Kidney epithelial cell (primary cell): ENCODE measurements at regions not wholly inside any gene's neighbourhood (a gene's known extent, or its start where the extent isn't known, plus 50 kb on each side); places are given as distances from the start of the nearest gene placed in this dataset.

Experiments
- DNase-seq: peaks from one replicate; pipeline ENCODE4 v3.0.0-alpha.2; 2010; ENCODE audit warnings: low read depth
- H3K27me3 ChIP-seq: 2 replicates; pipeline ENCODE4 v1.6.0; 2011; ENCODE audit warnings: low read length; ENCODE audit not compliant: control insufficient read depth, insufficient read depth
- H3K36me3 ChIP-seq: 2 replicates; pipeline ENCODE4 v1.5.1; 2011; ENCODE audit warnings: low read length; ENCODE audit not compliant: control insufficient read depth, insufficient read depth
- H3K4me3 ChIP-seq: 2 replicates; pipeline ENCODE4 v1.5.1; 2011; ENCODE audit warnings: low read depth, mild to moderate bottlenecking, control low read depth, low read length
- TF ChIP-seq, protein P1 (sequence below): IDR thresholded peaks from 2 replicates; pipeline ENCODE4 v1.5.1; 2011; ENCODE audit warnings: mild to moderate bottlenecking, moderate library complexity, low read length, control low read depth, inconsistent platforms; ENCODE audit not compliant: insufficient read depth, poor library complexity, severe bottlenecking

GRCh38 chrX:125089761-125090445 is 229.8 kb upstream of the TEX13C start:
- TF ChIP-seq, protein P1, sequence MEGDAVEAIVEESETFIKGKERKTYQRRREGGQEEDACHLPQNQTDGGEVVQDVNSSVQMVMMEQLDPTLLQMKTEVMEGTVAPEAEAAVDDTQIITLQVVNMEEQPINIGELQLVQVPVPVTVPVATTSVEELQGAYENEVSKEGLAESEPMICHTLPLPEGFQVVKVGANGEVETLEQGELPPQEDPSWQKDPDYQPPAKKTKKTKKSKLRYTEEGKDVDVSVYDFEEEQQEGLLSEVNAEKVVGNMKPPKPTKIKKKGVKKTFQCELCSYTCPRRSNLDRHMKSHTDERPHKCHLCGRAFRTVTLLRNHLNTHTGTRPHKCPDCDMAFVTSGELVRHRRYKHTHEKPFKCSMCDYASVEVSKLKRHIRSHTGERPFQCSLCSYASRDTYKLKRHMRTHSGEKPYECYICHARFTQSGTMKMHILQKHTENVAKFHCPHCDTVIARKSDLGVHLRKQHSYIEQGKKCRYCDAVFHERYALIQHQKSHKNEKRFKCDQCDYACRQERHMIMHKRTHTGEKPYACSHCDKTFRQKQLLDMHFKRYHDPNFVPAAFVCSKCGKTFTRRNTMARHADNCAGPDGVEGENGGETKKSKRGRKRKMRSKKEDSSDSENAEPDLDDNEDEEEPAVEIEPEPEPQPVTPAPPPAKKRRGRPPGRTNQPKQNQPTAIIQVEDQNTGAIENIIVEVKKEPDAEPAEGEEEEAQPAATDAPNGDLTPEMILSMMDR, result no peak
- H3K27me3 ChIP-seq, result no peaks in the 10 kb centered on the region
- H3K36me3 ChIP-seq, result no peaks in the 10 kb centered on the region
- H3K4me3 ChIP-seq, result no peak overlapping the region
- no peak for DNase-seq

GRCh38 chrX:125093852-125094251 is 225.8 kb upstream of the TEX13C start:
- TF ChIP-seq, protein P1, result no peak
- no peaks in the 10 kb centered on the region for H3K36me3 ChIP-seq
- no peaks in the 10 kb centered on the region for H3K27me3 ChIP-seq
- DNase-seq, result no peak
- H3K4me3 ChIP-seq, result no peak overlapping the region

DNA sequence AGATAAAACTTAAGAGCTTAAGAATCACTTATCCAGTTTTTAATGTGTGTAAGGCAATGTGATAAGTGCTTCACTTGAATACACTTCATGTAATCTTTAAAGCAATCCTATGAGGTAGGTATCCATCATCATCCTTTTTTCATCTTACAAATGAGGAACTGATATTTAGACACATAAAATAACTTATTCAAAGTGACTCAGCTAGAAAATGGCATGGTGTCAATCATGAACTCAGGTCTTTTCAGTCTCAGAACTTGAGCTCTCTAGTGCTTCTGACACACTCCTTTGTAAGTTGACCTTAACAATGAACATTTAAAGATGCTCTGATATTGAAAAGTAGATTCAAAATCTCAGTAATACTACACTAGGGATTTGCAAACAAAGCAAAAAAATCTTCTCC is 224.8 kb upstream of the TEX13C start:
- Histone ChIP-seq H3K27me3 (no peaks in the 10 kb centered on the region), H3K36me3 (no peaks in the 10 kb centered on the region), H3K4me3 (no peak overlapping the region)
- no peak for DNase-seq
- TF ChIP-seq, protein P1, result no peak

- TF ChIP-seq, protein P1, result no peak
- Histone ChIP-seq H3K36me3 (no peaks in the 10 kb centered on the region), H3K4me3 (no peak overlapping the region), H3K27me3 (no peaks in the 10 kb centered on the region)
- no peak for DNase-seq
Measured at GRCh38 chrX:125096469-125096868, 223.2 kb upstream of the TEX13C start.

GRCh38 chrX:125096870-125097269 is 222.8 kb upstream of the TEX13C start:
- H3K36me3 ChIP-seq, result no peaks in the 10 kb centered on the region
- H3K27me3 ChIP-seq, result no peaks in the 10 kb centered on the region
- H3K4me3 ChIP-seq, result no peak overlapping the region
- TF ChIP-seq, protein P1, result no peak
- DNase-seq, result no peak
